ENCODE measurements at regions not wholly inside any gene's neighbourhood (a gene's known extent, or its start where the extent isn't known, plus 50 kb on each side); places are given as distances from the start of the nearest gene placed in this dataset.

- TF ChIP-seq CTCF (IDR thresholded peaks at IDR 0.05 in 8 of 11, conservative IDR thresholded peaks at IDR 0.05 in 3 of 11) (no peak), POLR2AphosphoS5 (IDR thresholded peaks at IDR 0.05) (no peak), POLR2A (IDR thresholded peaks at IDR 0.05) (no peak)
These were observed 758.5 kb upstream of the EDIL3 start for GRCh38 chr5:85143138-85143537.
